Urinary bladder (tissue), 3 donors: ENCODE measurements at regions not wholly inside any gene's neighbourhood (a gene's known extent, or its start where the extent isn't known, plus 50 kb on each side); places are given as distances from the start of the nearest gene placed in this dataset.

Experiments used
- DNase-seq: peaks from one replicate; pipeline ENCODE4 v3.0.0-alpha.2; 2015; ENCODE audit errors: extremely low spot score
- H3K27ac ChIP-seq: one replicate; pipeline ENCODE4 v1.5.1; 2013; ENCODE audit warnings: low read depth, mild to moderate bottlenecking, moderate library complexity
- H3K36me3 ChIP-seq: one replicate; pipeline ENCODE4 v1.6.1; 2013; ENCODE audit warnings: mild to moderate bottlenecking, moderate library complexity; ENCODE audit not compliant: insufficient read depth
- H3K4me1 ChIP-seq: one replicate; pipeline ENCODE4 v1.6.1; 2013; ENCODE audit warnings: mild to moderate bottlenecking, moderate library complexity; ENCODE audit not compliant: insufficient read depth
- H3K4me3 ChIP-seq: one replicate; pipeline ENCODE4 v1.5.1; 2013; ENCODE audit warnings: low read depth, low read length
- whole genome bisulfite sequencing: extraction: QIAGEN DNeasy Blood & Tissue Kit; methylation state at CpG from one replicate; pipeline ENCODE4 v1.1.7; 2013; 5-methylcytosine and 5-hydroxymethylcytosine counted together
- donor health status: healthy with polysubstance abuse.
- donor health status: healthy.

GRCh38 chr2:212923393-212923792 lies 228.0 kb downstream of the IKZF2 start:
- H3K36me3 ChIP-seq, result no peaks in the 10 kb centered on the region
- WGBS, result 88% methylated on average over 1 of the region's 1 CpG
- no peak overlapping the region for H3K27ac ChIP-seq
- no peaks in the 10 kb centered on the region for H3K4me1 ChIP-seq
- DNase-seq, result no peak
- no peak overlapping the region for H3K4me3 ChIP-seq

GRCh38 chr2:212922701-212923100 lies 228.7 kb downstream of the IKZF2 start:
- Histone ChIP-seq H3K4me3 (no peak overlapping the region), H3K4me1 (no peaks in the 10 kb centered on the region), H3K36me3 (no peaks in the 10 kb centered on the region), H3K27ac (no peak overlapping the region)
- 86% methylated on average over 2 of the region's 2 CpGs for WGBS
- DNase-seq, result no peak

GRCh38 chr2:212921711-212922110 lies 229.7 kb downstream of the IKZF2 start:
- DNase-seq, result no peak
- H3K4me3 ChIP-seq, result no peak overlapping the region
- H3K27ac ChIP-seq, result no peak overlapping the region
- H3K36me3 ChIP-seq, result no peaks in the 10 kb centered on the region
- no peaks in the 10 kb centered on the region for H3K4me1 ChIP-seq

GRCh38 chr2:212921061-212921460 lies 230.4 kb downstream of the IKZF2 start:
- DNase-seq, result no peak
- no peak overlapping the region for H3K4me3 ChIP-seq
- H3K36me3 ChIP-seq, result no peaks in the 10 kb centered on the region
- WGBS, result 88% methylated on average over 3 of the region's 3 CpGs
- H3K27ac ChIP-seq, result no peak overlapping the region
- H3K4me1 ChIP-seq, result no peaks in the 10 kb centered on the region

GRCh38 chr2:212919238-212919637 lies 232.2 kb downstream of the IKZF2 start:
- Histone ChIP-seq H3K36me3 (no peaks in the 10 kb centered on the region), H3K4me3 (no peak overlapping the region), H3K27ac (peak overlapping the region; percentile 52), H3K4me1 (no peaks in the 10 kb centered on the region)
- no peak for DNase-seq
- WGBS, result 73% methylated on average over 2 of the region's 2 CpGs

GRCh38 chr2:212918336-212918735 lies 233.1 kb downstream of the IKZF2 start:
- no peak overlapping the region for H3K27ac ChIP-seq

GRCh38 chr2:212915121-212915782 lies 236.2 kb downstream of the IKZF2 start:
- WGBS, result 85% methylated on average over 4 of the region's 4 CpGs
- no peaks in the 10 kb centered on the region for H3K4me1 ChIP-seq
- no peak for DNase-seq

More at GRCh38 chr2:212918336-212918735, 233.1 kb downstream of the IKZF2 start:
- DNase-seq, result no peak
- Histone ChIP-seq H3K36me3 (no peaks in the 10 kb centered on the region), H3K4me1 (no peaks in the 10 kb centered on the region), H3K4me3 (no peak overlapping the region)

GRCh38 chr2:212914392-212914791 lies 237.0 kb downstream of the IKZF2 start:
- Histone ChIP-seq H3K4me3 (no peak overlapping the region), H3K36me3 (no peaks in the 10 kb centered on the region), H3K4me1 (no peaks in the 10 kb centered on the region), H3K27ac (no peak overlapping the region)
- 73% methylated on average over 3 of the region's 3 CpGs for WGBS
- no peak for DNase-seq

More at GRCh38 chr2:212915121-212915782, 236.2 kb downstream of the IKZF2 start:
- H3K36me3 ChIP-seq, result no peaks in the 10 kb centered on the region
- no peak overlapping the region for H3K4me3 ChIP-seq
- H3K27ac ChIP-seq, result no peak overlapping the region

- no peaks in the 10 kb centered on the region for H3K36me3 ChIP-seq
- no peak for DNase-seq
- 43% methylated on average over 6 of the region's 6 CpGs for WGBS
- H3K27ac ChIP-seq, result peak overlapping the region; percentile 16
- H3K4me1 ChIP-seq, result no peaks in the 10 kb centered on the region
- H3K4me3 ChIP-seq, result no peak overlapping the region
Observed at GRCh38 chr2:212913640-212914306, 237.6 kb downstream of the IKZF2 start.

- Histone ChIP-seq H3K36me3 (no peaks in the 10 kb centered on the region), H3K4me3 (no peak overlapping the region), H3K27ac (peak overlapping the region; percentile 3), H3K4me1 (no peaks in the 10 kb centered on the region)
- DNase-seq, result no peak
- 49% methylated on average over 7 of the region's 7 CpGs for WGBS
Observed at GRCh38 chr2:212912445-212913103, 238.8 kb downstream of the IKZF2 start.

- WGBS, result 73% methylated on average over 4 of the region's 4 CpGs
- DNase-seq, result no peak
- H3K36me3 ChIP-seq, result no peaks in the 10 kb centered on the region
- no peak overlapping the region for H3K27ac ChIP-seq
- no peaks in the 10 kb centered on the region for H3K4me1 ChIP-seq
- H3K4me3 ChIP-seq, result no peak overlapping the region
Observed at GRCh38 chr2:212911011-212911410, 240.4 kb downstream of the IKZF2 start.

GRCh38 chr2:212908682-212909435 lies 242.6 kb downstream of the IKZF2 start:
- Histone ChIP-seq H3K36me3 (no peaks in the 10 kb centered on the region), H3K27ac (no peak overlapping the region), H3K4me3 (no peak overlapping the region), H3K4me1 (no peaks in the 10 kb centered on the region)
- WGBS, result 84% methylated on average over 4 of the region's 4 CpGs
- DNase-seq, result no peak

- Histone ChIP-seq H3K4me1 (no peaks in the 10 kb centered on the region), H3K36me3 (no peaks in the 10 kb centered on the region), H3K4me3 (no peak overlapping the region), H3K27ac (no peak overlapping the region)
- DNase-seq, result no peak
- 81% methylated on average over 5 of the region's 5 CpGs for WGBS
Observed at GRCh38 chr2:212908031-212908430, 243.4 kb downstream of the IKZF2 start.
